Eye (tissue), 1 donor: ENCODE measurements at regions not wholly inside any gene's neighbourhood (a gene's known extent, or its start where the extent isn't known, plus 50 kb on each side); places are given as distances from the start of the nearest gene placed in this dataset.

Source experiments
- DNase-seq: peaks from one replicate; pipeline ENCODE4 v3.0.0-alpha.2; 2015

DNA sequence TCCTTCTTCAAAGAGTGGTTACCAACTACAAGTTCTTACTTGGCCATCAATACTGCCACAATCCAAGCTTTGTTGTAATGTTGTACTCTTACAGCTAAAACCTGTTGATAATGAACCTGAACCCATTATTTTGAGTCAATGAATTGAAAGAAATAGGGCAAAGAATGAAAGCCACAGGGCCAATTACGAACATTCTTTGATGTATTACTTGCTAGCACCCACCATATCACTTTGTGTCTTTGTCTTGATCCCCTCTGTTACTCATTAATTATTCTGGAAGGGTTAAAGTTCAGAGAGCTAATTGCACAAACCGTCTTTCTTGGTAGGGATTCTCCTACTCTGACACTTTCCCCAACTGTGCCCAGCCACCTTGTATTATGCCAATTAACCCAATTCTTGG lies 53.2 kb upstream of the TFEC start:
- peak; percentile 91 for DNase-seq

DNA sequence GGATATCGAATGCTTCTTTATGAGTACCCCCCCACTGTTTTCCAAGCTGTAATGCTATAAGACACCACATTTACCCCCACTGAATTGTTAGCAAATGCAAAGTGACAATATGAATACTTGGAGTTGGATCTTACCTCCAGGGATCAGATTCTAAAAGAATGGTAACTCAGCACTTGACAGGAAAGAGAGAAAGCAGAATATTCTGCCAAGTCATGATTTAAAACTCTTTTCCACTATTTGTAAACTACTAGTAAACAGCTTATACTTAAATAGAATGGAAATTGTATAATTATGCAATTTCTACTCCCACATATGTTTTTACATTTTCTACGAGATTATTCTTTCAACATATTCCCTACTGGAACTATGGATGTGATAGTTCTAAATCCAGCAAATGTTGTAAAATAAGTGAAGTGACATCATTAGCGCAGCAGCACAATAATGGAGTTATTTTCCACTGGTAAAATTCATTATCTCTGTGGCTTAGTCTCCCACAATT lies 56.0 kb upstream of the TFEC start:
- DNase-seq: no peak

DNA sequence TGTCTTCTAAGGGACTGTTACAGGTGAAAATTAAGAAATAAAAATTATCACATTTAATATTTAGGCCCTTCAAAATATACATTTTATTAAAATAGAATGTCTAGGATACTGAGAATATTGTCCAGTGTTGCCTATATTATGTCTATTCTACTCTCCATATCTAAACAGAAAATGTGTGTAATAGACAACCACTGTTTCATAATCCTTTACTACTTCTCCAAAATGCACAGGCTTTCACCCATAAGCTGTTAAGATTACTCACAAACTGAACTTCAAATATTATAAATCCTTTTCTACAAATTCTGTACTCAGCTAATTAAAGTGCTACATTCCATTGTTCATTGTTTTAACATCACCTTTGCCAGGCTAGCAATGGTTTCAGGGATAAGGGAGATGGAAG lies 56.7 kb upstream of the TFEC start:
- no peak for DNase-seq

DNA sequence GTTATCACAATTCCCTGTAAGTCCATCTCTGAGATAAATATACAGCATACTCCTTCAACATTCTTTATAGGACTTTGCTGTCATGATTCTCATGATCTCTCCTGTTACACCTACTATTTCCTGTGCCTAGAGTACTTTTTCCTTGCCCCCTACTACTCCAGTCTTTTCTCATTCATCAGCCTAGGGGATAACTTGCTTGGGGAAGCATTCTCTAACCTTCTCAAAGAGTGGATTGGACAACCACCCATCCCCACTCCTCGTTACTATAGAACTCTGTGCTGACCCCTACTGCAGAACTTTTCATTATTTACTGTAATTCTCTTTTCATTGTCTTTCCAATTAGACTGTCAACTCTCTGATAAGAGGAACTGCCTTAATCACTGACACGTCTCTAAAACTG lies 57.4 kb upstream of the TFEC start:
- no peak for DNase-seq

DNA sequence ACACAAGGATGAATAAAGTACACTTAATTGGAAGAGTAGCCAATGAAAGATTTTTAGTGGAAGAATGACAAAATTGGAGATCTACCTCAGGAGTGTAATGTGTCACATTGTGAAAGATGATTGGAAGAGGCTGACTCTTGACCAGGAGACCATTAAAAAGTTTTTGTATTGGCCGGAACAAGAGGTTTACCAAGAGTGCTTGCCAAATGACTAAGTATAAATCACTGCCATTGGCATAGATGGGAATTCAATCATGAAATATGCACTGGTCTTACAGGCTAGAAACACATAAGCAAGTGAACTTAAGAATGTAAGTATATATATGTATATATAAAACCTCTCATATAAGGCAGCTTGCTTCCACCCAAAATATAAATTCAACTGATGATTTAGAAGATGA lies 58.7 kb upstream of the TFEC start:
- no peak for DNase-seq

DNA sequence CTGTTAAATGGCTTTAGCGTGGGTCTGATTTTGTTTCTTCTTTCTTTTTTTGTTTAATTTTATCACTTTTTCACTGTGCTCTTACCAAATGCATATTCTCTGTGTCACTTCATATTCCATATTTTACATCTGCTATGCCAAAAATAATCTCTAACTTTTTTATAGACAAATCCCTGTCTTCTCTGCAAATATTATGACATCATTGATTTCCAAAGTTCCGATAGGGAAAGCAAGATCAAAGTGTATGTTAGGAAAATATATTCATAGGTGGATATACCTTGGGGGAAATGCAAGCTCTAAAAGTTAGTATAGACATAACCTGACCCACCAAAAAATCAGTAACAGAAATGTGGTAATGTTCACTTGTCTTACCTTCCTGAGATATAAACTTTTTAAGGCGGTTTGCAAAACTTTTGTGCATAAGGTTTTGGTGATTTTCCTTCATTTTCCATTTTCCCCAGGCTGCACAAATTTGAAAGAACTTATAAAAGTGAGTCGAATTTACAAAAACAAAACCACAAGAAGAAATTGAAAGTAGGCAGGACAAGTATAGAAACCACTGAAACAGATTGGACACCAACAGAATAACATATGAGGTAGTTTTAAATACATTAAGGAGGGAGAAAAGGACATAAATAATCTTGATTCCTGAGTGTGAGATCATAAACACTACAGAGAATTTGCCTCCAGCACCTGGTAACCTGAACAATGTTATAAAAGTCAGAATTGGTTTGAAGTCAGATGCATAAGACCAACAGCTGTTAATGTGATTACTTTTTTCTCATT lies 63.1 kb upstream of the TFEC start:
- DNase-seq: no peak

DNA sequence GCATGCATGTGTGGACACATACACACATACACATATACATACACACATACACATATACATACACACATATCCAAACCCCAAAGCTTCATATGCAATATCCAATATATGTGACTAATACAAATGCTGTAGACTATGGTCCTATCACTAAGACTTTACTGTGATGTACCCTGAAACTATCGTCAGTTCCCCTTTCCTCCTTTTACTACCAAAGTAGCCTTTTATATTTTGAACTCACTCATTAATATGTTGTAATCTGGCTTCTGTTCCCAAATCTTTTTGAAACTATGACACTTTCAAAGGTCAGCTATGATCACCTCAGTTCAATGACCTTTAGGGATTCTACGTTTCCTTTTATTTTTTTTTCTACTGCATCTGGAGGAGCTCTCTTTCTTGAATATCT lies 64.8 kb upstream of the TFEC start:
- DNase-seq: no peak

DNA sequence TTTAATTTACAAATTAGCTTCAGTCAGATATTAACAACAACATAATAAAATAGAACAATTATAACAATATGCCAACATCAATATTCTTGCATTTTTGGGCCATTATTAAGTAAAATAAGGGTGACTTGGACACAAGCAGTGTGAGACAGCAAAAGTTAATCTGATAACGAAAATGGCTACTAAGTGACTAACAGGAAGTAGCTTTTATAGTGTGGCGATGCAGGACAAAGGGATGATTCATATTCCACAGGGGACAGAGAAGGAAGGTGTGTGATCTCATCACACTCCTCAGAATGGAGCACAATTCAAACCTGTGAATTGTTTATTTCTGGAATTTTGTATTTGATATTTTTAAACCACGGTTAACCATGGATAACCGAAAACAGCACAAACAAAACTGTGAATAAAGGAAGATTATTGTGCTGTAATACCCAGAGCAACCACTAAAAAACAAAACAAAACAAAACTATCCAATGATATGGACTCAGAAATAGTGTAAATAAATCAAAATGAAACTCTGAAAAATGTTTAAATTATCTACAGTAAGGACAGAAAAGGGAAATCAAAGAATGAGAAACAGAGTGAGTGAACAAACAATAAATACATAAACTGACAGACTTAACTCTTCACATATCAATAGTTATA lies 66.9 kb upstream of the TFEC start:
- DNase-seq: no peak

DNA sequence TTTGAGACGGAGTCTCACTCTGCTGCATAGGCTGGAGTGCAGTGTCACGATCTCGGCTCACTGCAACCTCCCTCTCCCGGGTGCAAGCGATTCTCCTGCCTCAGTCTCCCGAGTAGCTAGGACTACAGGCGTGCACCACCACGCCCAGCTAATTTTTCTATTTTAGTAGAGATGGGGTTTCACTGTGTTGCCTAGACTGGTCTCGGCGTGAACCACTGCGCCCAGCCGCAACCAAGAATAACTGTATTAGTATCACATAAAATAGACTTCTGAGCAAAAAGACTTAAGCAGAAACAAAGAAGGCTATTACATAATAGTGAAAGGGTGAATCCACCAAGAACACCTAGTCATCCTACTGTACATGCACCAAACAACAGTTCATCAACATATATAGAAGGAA lies 67.6 kb upstream of the TFEC start:
- no peak for DNase-seq

DNA sequence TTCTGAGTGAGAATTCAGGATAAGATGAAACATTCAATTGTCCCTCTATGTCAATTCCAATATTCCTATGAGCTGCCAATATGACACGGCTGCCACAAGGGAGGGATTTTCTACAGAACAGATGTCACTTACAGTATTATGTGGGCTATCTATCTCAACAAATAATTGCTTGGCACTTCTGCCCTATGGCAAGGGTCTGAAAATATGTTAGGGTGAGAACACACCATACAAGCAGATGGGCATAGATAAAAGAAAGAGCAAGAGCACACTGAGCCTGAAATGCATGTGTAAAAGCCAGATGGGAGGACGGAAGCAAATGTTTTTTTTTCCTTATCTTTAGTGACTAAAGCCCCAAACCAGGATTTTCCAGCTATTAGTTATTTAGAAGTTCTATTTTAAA lies 70.1 kb upstream of the TFEC start:
- no peak for DNase-seq

DNA sequence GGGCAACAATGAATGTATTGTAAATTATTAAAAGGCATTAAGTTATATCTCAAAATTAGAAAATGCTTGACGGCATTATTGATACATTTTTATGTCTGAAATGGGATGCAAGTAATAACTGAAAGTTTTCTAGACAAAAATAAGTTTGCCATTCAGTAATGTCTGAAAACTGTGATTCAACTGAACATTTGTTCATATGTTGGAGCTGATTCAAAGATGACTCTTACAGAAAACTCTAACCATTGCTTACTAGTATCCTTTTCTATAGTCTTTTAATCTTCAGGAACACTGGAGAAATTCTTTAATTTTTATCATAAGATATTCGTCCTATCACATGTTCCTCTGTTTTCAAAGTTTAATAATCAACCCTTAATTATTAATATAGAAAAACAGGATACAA lies 71.1 kb upstream of the TFEC start:
- no peak for DNase-seq

DNA sequence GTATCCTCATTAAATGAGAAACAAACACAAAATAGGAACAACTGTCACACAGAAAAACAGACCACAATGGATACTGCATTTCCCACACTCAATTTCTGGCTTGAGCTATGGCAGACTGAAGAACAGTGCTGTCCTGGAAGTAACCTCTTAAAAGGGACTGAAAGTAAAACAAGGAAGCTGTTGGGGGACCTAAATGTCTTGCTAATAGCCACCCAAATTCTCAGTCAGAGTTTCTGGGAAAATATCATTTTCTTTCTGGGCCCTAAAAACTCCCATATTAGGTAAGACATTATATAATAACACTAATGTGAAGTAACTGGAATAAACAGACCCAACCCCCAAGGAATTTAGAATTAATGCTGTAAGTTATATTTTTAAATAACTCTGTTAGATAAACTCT lies 80.9 kb upstream of the TFEC start:
- DNase-seq: no peak

DNA sequence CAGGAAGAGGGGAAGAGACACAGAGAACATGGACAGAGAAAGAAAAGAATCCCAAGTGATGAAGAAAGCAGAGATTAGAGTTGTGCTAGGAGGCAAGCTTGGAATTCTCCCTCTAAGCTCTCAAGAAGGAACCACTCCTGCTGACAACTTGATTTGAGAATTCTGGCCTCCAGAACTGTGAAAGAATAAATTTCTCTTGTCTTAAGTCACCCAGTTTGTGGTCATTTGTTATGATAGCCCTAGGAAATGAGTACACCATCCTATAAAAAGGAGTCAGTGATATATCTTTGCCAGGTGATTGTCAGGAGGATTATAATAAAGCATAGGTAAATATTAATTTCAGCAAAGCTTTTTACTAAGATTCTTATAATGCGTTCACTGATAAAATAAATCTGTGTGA lies 82.7 kb upstream of the TFEC start:
- DNase-seq: no peak

DNA sequence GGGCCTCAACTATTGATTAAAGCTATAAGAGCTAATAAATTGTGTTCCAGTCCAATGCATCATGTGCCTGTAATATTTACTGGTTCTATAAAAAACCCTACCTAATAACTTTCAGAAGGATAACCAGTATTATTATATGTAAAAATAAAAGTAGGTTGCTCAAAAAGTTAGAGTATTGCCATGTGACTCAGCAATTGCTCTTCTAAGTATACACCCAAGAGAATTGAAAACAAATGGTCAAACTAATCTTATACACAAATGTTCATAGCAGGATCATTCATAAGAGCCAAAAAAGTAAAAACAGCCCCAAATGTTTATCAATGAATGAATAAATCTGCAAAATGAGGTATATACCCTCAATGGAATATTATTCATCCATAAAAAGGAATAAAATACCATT lies 89.5 kb upstream of the TES start:
- DNase-seq: no peak

DNA sequence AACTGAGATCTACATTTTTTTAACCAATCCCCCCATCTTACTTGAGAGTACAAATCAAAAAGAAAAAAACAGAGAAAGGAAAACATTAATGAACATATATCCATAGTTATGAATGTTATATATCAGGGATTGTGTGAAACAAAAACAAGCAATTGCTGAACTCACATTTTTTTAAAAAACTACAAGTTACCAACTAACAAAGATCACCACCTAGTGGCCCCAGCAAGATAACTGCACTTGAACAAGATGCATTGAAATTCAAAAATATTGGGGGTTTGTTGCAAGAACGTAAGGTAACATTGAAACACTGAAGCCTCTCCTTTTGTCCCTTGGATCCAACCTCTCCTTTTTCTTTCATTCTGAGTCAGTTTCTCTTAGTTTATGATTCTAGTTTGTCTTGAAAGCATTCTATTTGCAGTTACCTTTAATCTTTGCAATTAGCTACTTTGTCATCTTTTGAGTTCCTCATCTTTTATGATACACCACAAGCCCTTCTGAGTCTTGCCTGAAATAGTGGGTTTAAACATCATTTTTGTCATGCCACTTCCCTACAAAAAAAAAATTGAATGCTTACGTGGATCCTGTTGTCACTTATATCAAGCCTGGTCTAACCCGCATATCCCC lies 87.3 kb upstream of the TES start:
- DNase-seq: peak; percentile 71

DNA sequence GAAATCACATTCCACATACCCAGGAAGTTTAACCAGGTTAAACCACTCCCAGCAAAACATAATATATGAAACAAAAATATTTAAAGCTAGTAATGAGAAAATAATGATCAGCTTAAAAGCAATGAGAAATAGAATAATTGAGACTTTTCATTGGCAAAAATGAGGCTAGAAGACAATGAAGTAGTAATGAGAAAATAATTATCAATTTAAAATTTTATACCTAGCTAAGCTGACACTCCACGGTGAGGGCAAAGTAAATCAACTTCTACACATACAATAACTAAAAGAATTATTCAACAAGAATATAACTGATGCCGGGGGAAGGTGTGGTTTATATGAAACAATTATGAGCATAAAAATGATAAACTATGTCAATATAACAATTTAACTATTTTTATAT lies 82.2 kb upstream of the TES start:
- no peak for DNase-seq

DNA sequence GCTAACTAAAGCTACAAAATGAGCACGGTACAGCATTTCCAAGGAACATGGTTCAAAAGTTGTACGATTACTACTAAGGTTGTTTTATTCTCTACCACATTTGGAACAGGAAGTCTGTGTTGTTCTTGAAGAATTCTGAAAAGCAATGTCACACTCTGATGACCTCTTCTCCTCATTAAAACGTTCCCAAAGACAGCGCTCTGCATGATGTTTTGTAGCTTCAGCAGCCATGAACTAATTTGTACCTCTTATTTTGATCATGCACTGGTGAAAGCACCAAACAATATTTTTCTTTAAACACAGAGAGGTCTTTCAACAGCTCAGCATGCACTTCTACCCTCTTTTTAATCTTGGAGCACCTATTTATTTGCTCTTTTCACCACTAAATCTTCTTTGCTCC lies 75.0 kb upstream of the TES start:
- peak; percentile 69 for DNase-seq

DNA sequence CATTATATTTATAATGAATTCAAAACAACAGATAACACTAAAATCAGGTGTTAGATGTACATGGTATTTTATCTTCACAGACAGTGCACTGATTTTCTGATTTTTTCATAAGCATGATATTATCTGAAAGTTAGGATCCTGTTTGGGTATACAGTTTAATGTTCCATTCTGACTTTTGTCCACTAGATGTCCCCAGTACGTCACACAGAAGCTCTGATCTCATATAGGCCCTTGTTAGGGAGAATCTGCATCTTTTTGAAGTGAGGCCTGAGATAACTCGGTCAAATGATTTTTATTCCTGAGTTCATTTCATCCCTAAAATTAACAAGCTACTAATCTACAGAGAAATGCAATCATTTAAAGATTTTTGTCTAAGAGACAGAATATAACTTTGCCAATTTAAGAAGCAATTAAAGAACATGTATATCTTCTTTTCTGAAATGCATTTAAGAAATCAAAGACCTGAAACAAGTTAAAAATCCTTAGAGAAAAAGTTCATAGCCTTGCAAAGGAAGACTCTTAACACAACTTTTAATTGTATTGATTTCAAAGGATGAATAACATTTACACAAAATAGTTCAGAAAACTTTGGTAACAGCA lies 72.0 kb upstream of the TES start:
- peak; percentile 90 for DNase-seq

DNA sequence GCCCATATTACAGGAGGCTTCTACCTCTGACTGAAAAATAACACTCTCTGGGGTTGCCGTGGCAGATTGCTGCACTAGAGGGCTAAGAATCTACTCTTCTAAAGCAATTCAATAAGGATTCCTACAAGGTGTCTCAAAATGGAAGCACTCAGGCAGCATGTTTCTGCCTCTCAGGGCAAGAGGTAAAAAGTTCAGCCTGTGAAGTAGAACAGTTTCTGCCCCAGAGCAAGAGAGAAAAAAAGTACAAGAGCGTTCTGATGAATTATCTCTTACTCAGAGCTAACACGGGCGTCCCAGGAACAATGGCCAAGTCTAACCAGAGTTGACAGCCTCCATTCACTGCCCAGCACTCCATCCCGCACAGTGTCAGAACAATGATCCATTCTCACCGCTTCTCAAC lies 71.3 kb upstream of the TES start:
- peak; percentile 91 for DNase-seq

DNA sequence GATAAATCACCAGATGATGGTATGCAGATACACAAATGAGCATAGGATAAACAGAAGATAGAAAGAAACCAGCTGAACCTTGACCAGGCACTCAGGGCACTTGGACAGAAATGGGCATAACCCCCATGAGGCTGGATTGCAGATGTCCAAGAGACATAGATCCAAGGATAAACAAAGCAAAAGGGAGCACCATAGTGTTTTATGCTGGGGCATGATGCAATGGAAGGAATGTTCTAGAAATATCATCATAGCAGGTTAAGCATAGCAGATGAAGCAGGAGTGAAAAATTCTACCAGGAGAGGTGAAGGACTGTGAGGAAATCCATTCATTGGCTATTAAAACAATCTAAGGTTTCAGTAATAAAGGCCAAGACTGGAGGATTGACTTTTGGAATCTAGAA lies 70.5 kb upstream of the TES start:
- no peak for DNase-seq

DNA sequence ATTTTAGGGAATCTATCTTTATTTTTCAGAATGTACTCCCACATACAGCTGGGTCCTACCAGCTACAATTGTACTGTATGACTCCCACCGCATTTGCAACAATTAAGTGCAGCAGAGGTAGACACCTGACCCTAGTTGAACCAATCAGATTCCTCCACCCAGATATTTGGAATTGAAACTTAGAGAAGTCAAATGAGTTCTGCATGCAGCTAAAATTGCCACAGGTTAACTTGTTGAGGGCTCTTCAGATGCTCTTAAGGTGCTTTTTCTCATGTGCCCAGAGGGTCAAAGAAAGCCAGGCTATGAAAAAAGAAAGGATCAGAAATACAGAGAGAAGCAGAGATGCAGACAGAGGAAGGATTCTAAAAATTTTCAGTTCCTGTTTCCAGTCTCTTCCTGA lies 68.0 kb upstream of the TES start:
- no peak for DNase-seq

DNA sequence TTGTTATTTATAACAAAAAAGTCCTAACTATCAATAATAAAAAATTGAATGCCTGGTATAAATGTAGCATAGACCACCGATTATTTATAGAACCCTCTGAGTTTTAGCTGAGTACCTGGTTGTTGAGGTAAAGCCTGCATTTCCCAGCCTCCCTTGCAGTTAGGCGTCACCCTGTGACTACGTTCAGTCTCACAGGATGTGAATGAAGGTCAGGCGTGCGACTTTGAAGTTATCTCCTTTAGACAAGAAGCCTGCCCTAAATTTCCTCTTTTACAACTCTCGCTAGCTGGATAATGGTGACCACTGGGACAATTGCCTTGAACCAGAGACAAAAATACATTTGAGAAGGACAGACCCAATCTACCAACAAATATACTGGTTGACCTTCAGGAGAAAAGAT lies 67.5 kb upstream of the TES start:
- DNase-seq: no peak

DNA sequence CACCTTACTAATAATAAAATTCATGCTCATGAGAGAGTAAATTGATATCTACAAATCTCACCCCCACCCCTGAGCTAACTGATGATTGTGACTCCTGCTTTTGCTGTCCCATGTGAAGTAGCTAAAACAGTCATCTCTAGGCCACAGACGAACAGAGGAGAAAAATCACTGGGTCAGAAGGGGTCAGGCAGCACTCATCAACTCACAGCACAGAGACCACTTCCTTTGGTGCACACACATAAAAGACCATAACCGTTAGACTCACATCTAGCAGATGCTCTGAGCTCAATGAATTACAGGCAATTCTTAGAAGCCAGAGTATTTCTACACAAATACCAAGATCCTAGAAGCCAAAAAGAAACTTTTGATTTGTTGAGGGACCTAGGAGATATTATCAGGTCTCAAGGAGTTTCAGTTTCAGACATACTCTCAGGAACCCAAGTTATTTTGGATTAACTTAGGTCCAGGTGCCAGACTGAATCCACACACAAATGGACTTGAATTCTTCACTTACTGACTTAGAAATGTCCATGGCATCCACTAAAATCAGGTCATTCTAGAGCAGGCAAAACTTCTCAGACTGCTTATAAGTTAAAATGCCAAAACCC lies 65.0 kb upstream of the TES start:
- no peak for DNase-seq

DNA sequence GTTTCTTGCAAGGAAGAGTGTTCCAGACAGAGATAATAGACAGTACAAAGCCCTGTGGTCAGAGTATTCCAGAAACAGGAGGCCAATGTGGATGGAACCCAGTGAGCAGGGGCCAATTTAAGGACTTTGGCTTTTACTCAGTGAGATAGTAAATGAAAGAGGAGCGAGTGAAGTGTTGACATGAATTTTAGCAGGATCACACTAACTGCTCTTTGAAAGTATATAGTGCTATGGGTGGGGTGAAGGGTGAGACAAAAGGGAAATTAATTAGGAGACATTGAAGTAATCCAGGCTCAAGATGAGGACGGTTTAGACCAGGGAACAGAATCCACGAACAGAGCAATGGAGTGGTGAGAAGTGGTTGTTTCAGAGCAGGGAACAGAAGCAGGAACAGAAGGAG lies 62.2 kb upstream of the TES start:
- DNase-seq: no peak
